Ishikawa (cell line): ENCODE measurements at regions not wholly inside any gene's neighbourhood (a gene's known extent, or its start where the extent isn't known, plus 50 kb on each side); places are given as distances from the start of the nearest gene placed in this dataset.

Source experiments
- CEBPB ChIP-seq: IDR thresholded peaks from 2 replicates; pipeline ENCODE4 v1.6.1; 2012
- CREB1 ChIP-seq: IDR thresholded peaks from 2 replicates; pipeline ENCODE4 v1.6.1; 2012; ENCODE audit warnings: low read depth
- EGR1 ChIP-seq: IDR thresholded peaks from 2 replicates; pipeline ENCODE4 v1.6.1; 2012
- EP300 ChIP-seq: IDR thresholded peaks from 2 replicates; pipeline ENCODE4 v1.6.1; 2012; ENCODE audit warnings: borderline replicate concordance
- FOXM1 ChIP-seq: IDR thresholded peaks from 2 replicates; pipeline ENCODE4 v1.6.1; 2012; ENCODE audit warnings: low read depth, borderline replicate concordance
- NFIC ChIP-seq: IDR thresholded peaks from 2 replicates; pipeline ENCODE4 v1.6.1; 2012
- RAD21 ChIP-seq: IDR thresholded peaks from 2 replicates; pipeline ENCODE4 v1.6.1; 2012; ENCODE audit warnings: low read depth
- TAF1 ChIP-seq: IDR thresholded peaks from 2 replicates; pipeline ENCODE4 v1.6.1; 2012; ENCODE audit warnings: low read depth, mild to moderate bottlenecking
- TCF12 ChIP-seq: IDR thresholded peaks from 2 replicates; pipeline ENCODE4 v1.6.1; 2012; ENCODE audit warnings: low read depth
- TEAD4 ChIP-seq: IDR thresholded peaks from 2 replicates; pipeline ENCODE4 v1.6.1; 2012
- YY1 ChIP-seq: IDR thresholded peaks from 2 replicates; pipeline ENCODE4 v1.6.1; 2012; ENCODE audit warnings: low read depth
- ZBTB7A ChIP-seq: IDR thresholded peaks from 2 replicates; pipeline ENCODE4 v1.6.1; 2012; ENCODE audit warnings: low read depth
- TF ChIP-seq, protein P1 (sequence below): IDR thresholded peaks from 2 replicates; pipeline ENCODE4 v1.6.1; 2012
- TF ChIP-seq, protein P2 (sequence below): IDR thresholded peaks from 2 replicates; pipeline ENCODE4 v1.6.1; 2012; ENCODE audit warnings: low read depth, mild to moderate bottlenecking
- TF ChIP-seq, protein P3 (sequence below): IDR thresholded peaks from 2 replicates; pipeline ENCODE4 v1.6.1; 2012

GRCh38 chr13:18995259-18995873 is 186.3 kb downstream of the TUBA3C start:
- TF ChIP-seq TAF1 (no peak), TEAD4 (no peak), NFIC (no peak), EP300 (no peak), ZBTB7A (no peak), FOXM1 (no peak), CREB1 (no peak), YY1 (no peak), RAD21 (no peak), EGR1 (no peak), CEBPB (no peak), TCF12 (no peak)
- TF ChIP-seq, protein P1, sequence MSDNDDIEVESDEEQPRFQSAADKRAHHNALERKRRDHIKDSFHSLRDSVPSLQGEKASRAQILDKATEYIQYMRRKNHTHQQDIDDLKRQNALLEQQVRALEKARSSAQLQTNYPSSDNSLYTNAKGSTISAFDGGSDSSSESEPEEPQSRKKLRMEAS: no peak
- TF ChIP-seq, protein P2, sequence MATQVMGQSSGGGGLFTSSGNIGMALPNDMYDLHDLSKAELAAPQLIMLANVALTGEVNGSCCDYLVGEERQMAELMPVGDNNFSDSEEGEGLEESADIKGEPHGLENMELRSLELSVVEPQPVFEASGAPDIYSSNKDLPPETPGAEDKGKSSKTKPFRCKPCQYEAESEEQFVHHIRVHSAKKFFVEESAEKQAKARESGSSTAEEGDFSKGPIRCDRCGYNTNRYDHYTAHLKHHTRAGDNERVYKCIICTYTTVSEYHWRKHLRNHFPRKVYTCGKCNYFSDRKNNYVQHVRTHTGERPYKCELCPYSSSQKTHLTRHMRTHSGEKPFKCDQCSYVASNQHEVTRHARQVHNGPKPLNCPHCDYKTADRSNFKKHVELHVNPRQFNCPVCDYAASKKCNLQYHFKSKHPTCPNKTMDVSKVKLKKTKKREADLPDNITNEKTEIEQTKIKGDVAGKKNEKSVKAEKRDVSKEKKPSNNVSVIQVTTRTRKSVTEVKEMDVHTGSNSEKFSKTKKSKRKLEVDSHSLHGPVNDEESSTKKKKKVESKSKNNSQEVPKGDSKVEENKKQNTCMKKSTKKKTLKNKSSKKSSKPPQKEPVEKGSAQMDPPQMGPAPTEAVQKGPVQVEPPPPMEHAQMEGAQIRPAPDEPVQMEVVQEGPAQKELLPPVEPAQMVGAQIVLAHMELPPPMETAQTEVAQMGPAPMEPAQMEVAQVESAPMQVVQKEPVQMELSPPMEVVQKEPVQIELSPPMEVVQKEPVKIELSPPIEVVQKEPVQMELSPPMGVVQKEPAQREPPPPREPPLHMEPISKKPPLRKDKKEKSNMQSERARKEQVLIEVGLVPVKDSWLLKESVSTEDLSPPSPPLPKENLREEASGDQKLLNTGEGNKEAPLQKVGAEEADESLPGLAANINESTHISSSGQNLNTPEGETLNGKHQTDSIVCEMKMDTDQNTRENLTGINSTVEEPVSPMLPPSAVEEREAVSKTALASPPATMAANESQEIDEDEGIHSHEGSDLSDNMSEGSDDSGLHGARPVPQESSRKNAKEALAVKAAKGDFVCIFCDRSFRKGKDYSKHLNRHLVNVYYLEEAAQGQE: no peak
- TF ChIP-seq, protein P3, sequence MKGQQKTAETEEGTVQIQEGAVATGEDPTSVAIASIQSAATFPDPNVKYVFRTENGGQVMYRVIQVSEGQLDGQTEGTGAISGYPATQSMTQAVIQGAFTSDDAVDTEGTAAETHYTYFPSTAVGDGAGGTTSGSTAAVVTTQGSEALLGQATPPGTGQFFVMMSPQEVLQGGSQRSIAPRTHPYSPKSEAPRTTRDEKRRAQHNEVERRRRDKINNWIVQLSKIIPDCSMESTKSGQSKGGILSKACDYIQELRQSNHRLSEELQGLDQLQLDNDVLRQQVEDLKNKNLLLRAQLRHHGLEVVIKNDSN: no peak

- TF ChIP-seq, protein P1: no peak
- TF ChIP-seq TCF12 (no peak), EP300 (no peak), NFIC (no peak), ZBTB7A (no peak), TEAD4 (no peak), CEBPB (no peak), FOXM1 (no peak), TAF1 (no peak), YY1 (no peak), RAD21 (no peak), CREB1 (no peak)
- TF ChIP-seq, protein P3: no peak
- TF ChIP-seq, protein P2: no peak
These were observed 187.6 kb downstream of the TUBA3C start for GRCh38 chr13:18993884-18994660.

DNA sequence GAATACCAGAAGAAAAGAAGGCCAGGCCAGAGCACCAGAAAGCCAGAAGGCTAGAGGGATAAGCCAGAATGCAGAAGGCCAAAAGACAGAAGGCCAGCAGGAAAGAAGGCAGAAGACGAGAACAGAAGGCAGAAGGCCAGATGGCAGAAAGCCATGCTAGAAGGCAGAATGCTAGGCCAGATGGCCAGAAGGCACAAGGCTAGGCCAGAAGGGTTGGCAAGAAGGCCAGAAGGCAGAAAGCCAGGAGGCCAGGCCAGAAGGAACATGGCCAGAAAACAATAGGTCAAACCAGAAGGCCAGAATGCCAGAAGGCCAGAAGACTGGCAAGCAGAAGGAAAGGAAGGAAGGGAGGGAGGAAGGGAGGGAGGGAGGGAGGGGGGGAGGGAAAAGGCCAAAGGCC is 188.8 kb downstream of the TUBA3C start:
- TF ChIP-seq, protein P2: no peak
- TF ChIP-seq, protein P1: no peak
- TF ChIP-seq EGR1 (no peak), CREB1 (no peak), YY1 (no peak), CEBPB (no peak), FOXM1 (no peak), ZBTB7A (no peak), TAF1 (no peak), NFIC (no peak), EP300 (no peak), TEAD4 (no peak), TCF12 (no peak), RAD21 (no peak)
- TF ChIP-seq, protein P3: no peak
